ENCODE measurements at regions not wholly inside any gene's neighbourhood (a gene's known extent, or its start where the extent isn't known, plus 50 kb on each side); places are given as distances from the start of the nearest gene placed in this dataset.

DNA sequence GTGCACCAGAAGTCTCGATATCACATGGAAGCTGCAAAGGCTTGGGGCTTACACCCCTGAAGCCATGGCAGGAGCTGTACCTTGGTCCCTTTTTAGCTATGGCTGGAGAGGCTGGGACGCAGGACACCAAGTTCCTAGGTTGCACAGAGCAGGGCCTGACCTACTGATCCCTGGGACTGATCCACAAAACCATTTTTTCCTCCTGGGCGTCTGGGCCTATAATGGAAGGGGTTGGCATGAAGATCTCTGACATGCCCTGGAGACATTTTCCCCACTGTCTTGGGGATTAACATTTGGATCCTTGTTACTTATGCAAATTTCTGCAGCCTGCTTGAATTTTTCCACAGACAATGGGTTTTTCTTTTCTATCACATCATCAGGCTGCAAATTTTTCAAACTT, 286.7 kb upstream of the PTPRD start:
- Histone ChIP-seq H3K9ac (ENCODE audit: low read length) (no peak overlapping the region), H3K4me3 (ENCODE audit: low read length) (no peak overlapping the region), H3K79me2 (ENCODE audit: low read length) (no peaks in the 10 kb centered on the region), H3K4me2 (ENCODE audit: low read length) (no peak overlapping the region), H3K9me2 (replicated peaks; ENCODE audit: low read length) (no peaks in the 10 kb centered on the region), H4K20me1 (ENCODE audit: low read length) (no peaks in the 10 kb centered on the region), H3F3A (ENCODE audit: low read length, unreplicated experiment) (no peaks in the 10 kb centered on the region), H2AFZ (ENCODE audit: low read length) (no peak overlapping the region), H3K27ac (ENCODE audit: low read length) (no peak overlapping the region), H3K4me1 (ENCODE audit: insufficient read depth, low read length) (no peaks in the 10 kb centered on the region), H3K36me3 (ENCODE audit: low read depth, low read length) (no peaks in the 10 kb centered on the region), H3K9me3 (ENCODE audit: low read length) (no peaks in the 10 kb centered on the region), H3K27me3 (ENCODE audit: low read length) (no peaks in the 10 kb centered on the region)
- ChIA-PET CTCF (no interaction called here), POLR2A (ENCODE audit: unreplicated experiment) (no interaction called here)
- ATAC-seq: no peak
- BruUV-seq (replicated peaks): no TSS peak
- DNase-seq: no peak
- TF ChIP-seq, protein P1, sequence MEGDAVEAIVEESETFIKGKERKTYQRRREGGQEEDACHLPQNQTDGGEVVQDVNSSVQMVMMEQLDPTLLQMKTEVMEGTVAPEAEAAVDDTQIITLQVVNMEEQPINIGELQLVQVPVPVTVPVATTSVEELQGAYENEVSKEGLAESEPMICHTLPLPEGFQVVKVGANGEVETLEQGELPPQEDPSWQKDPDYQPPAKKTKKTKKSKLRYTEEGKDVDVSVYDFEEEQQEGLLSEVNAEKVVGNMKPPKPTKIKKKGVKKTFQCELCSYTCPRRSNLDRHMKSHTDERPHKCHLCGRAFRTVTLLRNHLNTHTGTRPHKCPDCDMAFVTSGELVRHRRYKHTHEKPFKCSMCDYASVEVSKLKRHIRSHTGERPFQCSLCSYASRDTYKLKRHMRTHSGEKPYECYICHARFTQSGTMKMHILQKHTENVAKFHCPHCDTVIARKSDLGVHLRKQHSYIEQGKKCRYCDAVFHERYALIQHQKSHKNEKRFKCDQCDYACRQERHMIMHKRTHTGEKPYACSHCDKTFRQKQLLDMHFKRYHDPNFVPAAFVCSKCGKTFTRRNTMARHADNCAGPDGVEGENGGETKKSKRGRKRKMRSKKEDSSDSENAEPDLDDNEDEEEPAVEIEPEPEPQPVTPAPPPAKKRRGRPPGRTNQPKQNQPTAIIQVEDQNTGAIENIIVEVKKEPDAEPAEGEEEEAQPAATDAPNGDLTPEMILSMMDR (conservative IDR thresholded peaks at IDR 0.05; ENCODE audit: low read depth, low read length): no peak
- no peak for TF ChIP-seq EZH2phosphoT487 (IDR thresholded peaks at IDR 0.05; ENCODE audit: borderline replicate concordance, low read length)
- TF ChIP-seq EZH2 (IDR thresholded peaks at IDR 0.05; ENCODE audit: low read length, unreplicated experiment): no peak
- intact Hi-C loops (cut with micrococcal nuclease): no loop called here

DNA sequence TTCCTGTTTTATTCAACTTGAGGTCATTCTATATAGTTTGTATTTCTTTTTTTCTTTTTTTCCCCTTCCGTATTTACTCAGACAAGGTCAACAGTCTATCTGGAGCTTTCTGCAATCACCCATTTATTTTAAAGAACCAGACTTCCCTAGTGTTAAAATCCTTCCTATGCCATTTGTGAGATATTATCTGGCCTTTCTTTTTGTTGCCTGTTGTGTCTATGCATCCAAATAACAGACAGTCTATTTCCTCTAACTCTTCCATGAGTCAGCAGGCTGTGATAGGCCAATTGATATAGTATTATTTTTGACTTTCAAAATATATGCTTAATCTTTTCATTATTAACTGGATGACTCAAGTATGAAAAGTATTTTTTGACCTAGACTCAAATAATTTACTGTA, 291.2 kb upstream of the PTPRD start:
- no peak overlapping the region for H3K4me3 ChIP-seq (ENCODE audit: low read length)
- no peak overlapping the region for H3K4me2 ChIP-seq (ENCODE audit: low read length)
- no peak; the same call in 1 of the 2 replicates for ATAC-seq
- no peak overlapping the region for H3K9ac ChIP-seq (ENCODE audit: low read length)
- no peak overlapping the region for H3K27ac ChIP-seq (ENCODE audit: low read length)
- no peak for DNase-seq
- ChIA-PET POLR2A (ENCODE audit: unreplicated experiment) (no interaction called here), CTCF (no interaction called here)
- no peak overlapping the region for H2AFZ ChIP-seq (ENCODE audit: low read length)
- no peaks in the 10 kb centered on the region for H3K9me2 ChIP-seq (replicated peaks; ENCODE audit: low read length)
- intact Hi-C loops (cut with micrococcal nuclease): no loop called here
- H3K4me1 ChIP-seq (ENCODE audit: insufficient read depth, low read length): no peaks in the 10 kb centered on the region
- no peaks in the 10 kb centered on the region for H3K79me2 ChIP-seq (ENCODE audit: low read length)
- TF ChIP-seq EZH2 (IDR thresholded peaks at IDR 0.05; ENCODE audit: low read length, unreplicated experiment) (no peak), EZH2phosphoT487 (IDR thresholded peaks at IDR 0.05; ENCODE audit: borderline replicate concordance, low read length) (no peak)
- TF ChIP-seq, protein P1 (conservative IDR thresholded peaks at IDR 0.05; ENCODE audit: low read depth, low read length): no peak
- no peaks in the 10 kb centered on the region for H3K36me3 ChIP-seq (ENCODE audit: low read depth, low read length)
- BruUV-seq (replicated peaks): no TSS peak
- H3F3A ChIP-seq (ENCODE audit: low read length, unreplicated experiment): no peaks in the 10 kb centered on the region
- no peaks in the 10 kb centered on the region for H4K20me1 ChIP-seq (ENCODE audit: low read length)
- H3K9me3 ChIP-seq (ENCODE audit: low read length): no peaks in the 10 kb centered on the region
- no peaks in the 10 kb centered on the region for H3K27me3 ChIP-seq (ENCODE audit: low read length)

DNA sequence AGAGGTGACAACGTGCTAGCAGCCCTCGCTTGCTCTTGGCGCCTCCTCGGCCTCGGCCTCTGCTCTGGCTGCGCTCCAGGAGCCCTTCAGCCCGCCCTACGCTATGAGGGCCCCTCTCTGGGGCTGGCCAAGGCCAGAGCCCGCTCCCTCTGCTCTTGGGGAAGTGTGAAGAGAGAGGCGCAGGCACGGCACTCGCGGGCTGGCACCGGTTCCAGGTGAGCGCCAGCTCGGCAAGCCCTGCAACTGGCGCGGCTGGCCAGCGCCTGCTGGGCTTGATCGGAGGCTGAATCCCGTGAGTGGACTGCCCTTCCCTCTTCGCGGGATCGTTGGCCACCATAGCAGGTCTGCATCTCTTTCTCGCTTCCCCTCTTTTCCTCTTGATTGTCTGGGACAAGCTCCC, 298.0 kb upstream of the PTPRD start:
- CTCF ChIA-PET: no interaction called here
- Histone ChIP-seq H3F3A (ENCODE audit: low read length, unreplicated experiment) (no peaks in the 10 kb centered on the region), H3K9me3 (ENCODE audit: low read length) (no peaks in the 10 kb centered on the region), H2AFZ (ENCODE audit: low read length) (no peak overlapping the region), H3K36me3 (ENCODE audit: low read depth, low read length) (no peaks in the 10 kb centered on the region), H3K79me2 (ENCODE audit: low read length) (no peaks in the 10 kb centered on the region), H3K9me2 (replicated peaks; ENCODE audit: low read length) (no peaks in the 10 kb centered on the region), H3K27me3 (ENCODE audit: low read length) (no peaks in the 10 kb centered on the region), H3K4me3 (ENCODE audit: low read length) (no peak overlapping the region), H3K27ac (ENCODE audit: low read length) (no peak overlapping the region), H4K20me1 (ENCODE audit: low read length) (no peaks in the 10 kb centered on the region), H3K4me2 (ENCODE audit: low read length) (no peak overlapping the region), H3K4me1 (ENCODE audit: insufficient read depth, low read length) (no peaks in the 10 kb centered on the region), H3K9ac (ENCODE audit: low read length) (no peak overlapping the region)
- POLR2A ChIA-PET (ENCODE audit: unreplicated experiment): no interaction called here
- TF ChIP-seq EZH2 (IDR thresholded peaks at IDR 0.05; ENCODE audit: low read length, unreplicated experiment) (no peak), EZH2phosphoT487 (IDR thresholded peaks at IDR 0.05; ENCODE audit: borderline replicate concordance, low read length) (no peak)
- TF ChIP-seq, protein P1 (conservative IDR thresholded peaks at IDR 0.05; ENCODE audit: low read depth, low read length): no peak
- DNase-seq: no peak
- intact Hi-C loops (cut with micrococcal nuclease): no loop called here
- ATAC-seq: no peak
- no TSS peak for BruUV-seq (replicated peaks)
